Endothelial cell of umbilical vein (primary cell): ENCODE measurements at regions not wholly inside any gene's neighbourhood (a gene's known extent, or its start where the extent isn't known, plus 50 kb on each side); places are given as distances from the start of the nearest gene placed in this dataset.

Source experiments
- BruUV-seq: library from RNA; stranded (reverse); fragments of 400-500 nt; replicated peaks from 2 replicates; lab custom pipeline; 2021; lab: Mats Ljungman, UMichigan
- CTCF ChIA-PET: fragments of 300-600, 350-600 bp; sonication (Branson Sonifier 250); formaldehyde crosslinking; loops from one replicate; lab custom pipeline; 2021; ENCODE audit warnings: antibody characterized with exemption, inconsistent platforms; lab: Charles Lee
- POLR2A ChIA-PET: fragments of 300-600, 350-600 bp; sonication (Branson Sonifier 250); formaldehyde crosslinking; loops from one replicate; lab custom pipeline; 2021; ENCODE audit warnings: antibody characterized with exemption, inconsistent platforms; lab: Charles Lee
- DNase-seq: peaks from one replicate; pipeline ENCODE4 v3.0.0-alpha.2; 2011; ENCODE audit warnings: low read depth, low spot score
- FAIRE-seq: peaks from 2 replicates; lab custom pipeline; 2011; peaks lifted over from hg19 to GRCh38; lab: Jason Lieb, UNC
- H2AFZ ChIP-seq: 2 replicates; pipeline ENCODE4 v1.6.0; 2012; ENCODE audit warnings: low read depth, low read length, control low read depth, inconsistent platforms
- H3K27ac ChIP-seq: 2 replicates; pipeline ENCODE4 v1.5.1; 2011; ENCODE audit warnings: low read depth, mild to moderate bottlenecking, control low read depth, low read length, moderate library complexity; ENCODE audit not compliant: insufficient read depth
- H3K27me3 ChIP-seq, 2 experiments: 2 replicates each; pipeline versions ENCODE4 v1.6.0 to v1.6.1; 2011; ENCODE audit warnings: low read length in 2 of 2, mixed read lengths in 1 of 2; ENCODE audit not compliant: control insufficient read depth in 2 of 2, insufficient read depth in 2 of 2
- H3K36me3 ChIP-seq, 2 experiments: 2 replicates in 1 of 2; 3 replicates in 1 of 2; pipeline ENCODE4 v1.5.1; 2011; ENCODE audit warnings: low read length in 2 of 2, mild to moderate bottlenecking in 1 of 2, moderate library complexity in 1 of 2; ENCODE audit not compliant: control insufficient read depth in 2 of 2, insufficient read depth in 2 of 2; ENCODE audit errors: extremely low read depth in 1 of 2
- H3K4me1 ChIP-seq: 3 replicates; pipeline ENCODE4 v1.5.1; 2011; ENCODE audit warnings: mild to moderate bottlenecking, low read length; ENCODE audit not compliant: control insufficient read depth, insufficient read depth; ENCODE audit errors: extremely low read depth
- H3K4me2 ChIP-seq: 2 replicates; pipeline ENCODE4 v1.6.1; 2011; ENCODE audit warnings: low read length, control low read depth, mixed read lengths; ENCODE audit not compliant: insufficient read depth
- H3K4me3 ChIP-seq, 3 experiments: fragments of 200-600 bp in 1 of 3; sonication (generic), shearing (Covaris generic) in 1 of 3; replicated peaks in 1 of 3; 2 replicates each; pipeline ENCODE4 v1.5.1; 2011 to 2016; ENCODE audit warnings: control low read depth in 3 of 3, low read length in 3 of 3, mild to moderate bottlenecking in 2 of 3, inconsistent platforms in 1 of 3, low read depth in 1 of 3, moderate library complexity in 1 of 3; ENCODE audit not compliant: insufficient read depth in 1 of 3
- H3K79me2 ChIP-seq: 2 replicates; pipeline ENCODE4 v1.6.0; 2012; ENCODE audit warnings: low read length, inconsistent platforms; ENCODE audit not compliant: control insufficient read depth, insufficient read depth
- H3K9ac ChIP-seq: replicated peaks from 2 replicates; pipeline ENCODE3; 2011; ENCODE audit warnings: low read length, control low read depth; ENCODE audit not compliant: insufficient read depth; ENCODE audit errors: extremely low read depth
- H3K9me1 ChIP-seq: replicated peaks from 3 replicates; pipeline ENCODE4 v1.6.0; 2011; ENCODE audit warnings: mild to moderate bottlenecking, low read length; ENCODE audit not compliant: control insufficient read depth, insufficient read depth; ENCODE audit errors: extremely low read depth
- H3K9me3 ChIP-seq: replicated peaks from 2 replicates; pipeline ENCODE4 v1.5.1; 2012; ENCODE audit warnings: low read length, inconsistent platforms; ENCODE audit not compliant: control insufficient read depth, insufficient read depth
- H4K20me1 ChIP-seq: replicated peaks from 2 replicates; pipeline ENCODE3; 2011; ENCODE audit warnings: mild to moderate bottlenecking, low read length; ENCODE audit not compliant: control insufficient read depth, insufficient read depth; ENCODE audit errors: extremely low read depth
- EZH2 ChIP-seq: IDR thresholded peaks from 2 replicates; pipeline ENCODE4 v1.6.1; 2012; ENCODE audit warnings: borderline replicate concordance, low read depth, mild to moderate bottlenecking, moderate library complexity, low read length, inconsistent platforms; ENCODE audit not compliant: severe bottlenecking
- FOS ChIP-seq: IDR thresholded peaks from 2 replicates; pipeline ENCODE4 v1.6.1; 2011; ENCODE audit warnings: mild to moderate bottlenecking, low read length, moderate library complexity, borderline replicate concordance; ENCODE audit not compliant: insufficient read depth
- GATA2 ChIP-seq: IDR thresholded peaks from 2 replicates; pipeline ENCODE4 v1.7.0; 2011; ENCODE audit warnings: low read depth, mild to moderate bottlenecking, moderate library complexity, mixed read lengths, low read length; ENCODE audit not compliant: insufficient read length, insufficient read depth
- JUN ChIP-seq: IDR thresholded peaks from 2 replicates; pipeline ENCODE4 v1.6.1; 2011; ENCODE audit warnings: borderline replicate concordance, low read depth; ENCODE audit not compliant: insufficient read length, insufficient read depth
- MYC ChIP-seq: IDR thresholded peaks from one replicate; pipeline ENCODE4 v1.6.1; 2011; ENCODE audit warnings: mild to moderate bottlenecking, low read depth, low read length
- POLR2A ChIP-seq: IDR thresholded peaks from 2 replicates; pipeline ENCODE4 v1.6.1; 2012; ENCODE audit warnings: low read depth, mild to moderate bottlenecking, control low read depth, low read length
- POLR2AphosphoS5 ChIP-seq: IDR thresholded peaks from 2 replicates; pipeline ENCODE4 v1.6.1; 2012; ENCODE audit warnings: low read depth, mild to moderate bottlenecking, control low read depth, low read length, moderate library complexity; ENCODE audit not compliant: insufficient read depth
- dilution Hi-C: fragments of 300-500 bp; cut with MboI; formaldehyde crosslinking; loops from one replicate; pipeline ENCODE4 v1.15.0; 2019; ENCODE audit warnings: low sequenced_read_pairs; ENCODE audit not compliant: extremely low pct_ligation_motif_present
- intact Hi-C: fragments of 100-400 bp; cut with micrococcal nuclease; formaldehyde crosslinking; loops from one replicate; pipeline ENCODE4 v1.10.0; 2022
- TF ChIP-seq, protein P1 (sequence below), 2 donors: IDR thresholded peaks; 1 replicate in 1 of 2; 2 replicates in 1 of 2; pipeline ENCODE4 v1.5.1; 2011; ENCODE audit warnings: low read length in 2 of 2, mild to moderate bottlenecking in 2 of 2, moderate library complexity in 2 of 2, control low read depth in 1 of 2, inconsistent platforms in 1 of 2, low read depth in 1 of 2; ENCODE audit not compliant: insufficient read depth in 1 of 2; ENCODE audit errors: extremely low read depth in 1 of 2
- TF ChIP-seq, protein P2 (sequence below): IDR thresholded peaks from 2 replicates; pipeline ENCODE4 v1.6.1; 2011; ENCODE audit not compliant: insufficient read depth, insufficient read length

- Histone ChIP-seq H3K9me1 (no peaks in the 10 kb centered on the region), H3K27ac (no peak overlapping the region), H3K27me3 (peaks cover 2 to 6% of the 10 kb centered on the region in 2 experiments), H3K9ac (no peak overlapping the region), H3K36me3 (no peaks in the 10 kb centered on the region), H3K4me1 (no peaks in the 10 kb centered on the region), H3K9me3 (no peaks in the 10 kb centered on the region), H3K79me2 (no peaks in the 10 kb centered on the region), H2AFZ (no peak overlapping the region), H3K4me2 (no peak overlapping the region), H3K4me3 (no peak overlapping the region), H4K20me1 (no peaks in the 10 kb centered on the region)
- TF ChIP-seq GATA2: no peak
- TF ChIP-seq FOS: no peak
- TF ChIP-seq JUN: no peak
- CTCF ChIA-PET: interaction anchor here (0.7 to 1.4 kb wide), 3 partner anchors 11 to 24 kb away, joined by 3 read pairs; no protein-coding TSS in a partner anchor
- FAIRE-seq (no peak), DNase-seq (no peak)
- POLR2A ChIA-PET: no interaction called here
- no TSS peak for BruUV-seq
- intact Hi-C loops: no loop called here
- dilution Hi-C loops: no loop called here
These were observed 60.0 kb upstream of the PIM1 start for GRCh38 chr6:37109714-37110499.

- TF ChIP-seq MYC: no peak
- TF ChIP-seq JUN: no peak
- TF ChIP-seq POLR2AphosphoS5: no peak
- TF ChIP-seq, protein P1, sequence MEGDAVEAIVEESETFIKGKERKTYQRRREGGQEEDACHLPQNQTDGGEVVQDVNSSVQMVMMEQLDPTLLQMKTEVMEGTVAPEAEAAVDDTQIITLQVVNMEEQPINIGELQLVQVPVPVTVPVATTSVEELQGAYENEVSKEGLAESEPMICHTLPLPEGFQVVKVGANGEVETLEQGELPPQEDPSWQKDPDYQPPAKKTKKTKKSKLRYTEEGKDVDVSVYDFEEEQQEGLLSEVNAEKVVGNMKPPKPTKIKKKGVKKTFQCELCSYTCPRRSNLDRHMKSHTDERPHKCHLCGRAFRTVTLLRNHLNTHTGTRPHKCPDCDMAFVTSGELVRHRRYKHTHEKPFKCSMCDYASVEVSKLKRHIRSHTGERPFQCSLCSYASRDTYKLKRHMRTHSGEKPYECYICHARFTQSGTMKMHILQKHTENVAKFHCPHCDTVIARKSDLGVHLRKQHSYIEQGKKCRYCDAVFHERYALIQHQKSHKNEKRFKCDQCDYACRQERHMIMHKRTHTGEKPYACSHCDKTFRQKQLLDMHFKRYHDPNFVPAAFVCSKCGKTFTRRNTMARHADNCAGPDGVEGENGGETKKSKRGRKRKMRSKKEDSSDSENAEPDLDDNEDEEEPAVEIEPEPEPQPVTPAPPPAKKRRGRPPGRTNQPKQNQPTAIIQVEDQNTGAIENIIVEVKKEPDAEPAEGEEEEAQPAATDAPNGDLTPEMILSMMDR (IDR thresholded peaks at IDR 0.05; ENCODE audit: extremely low read depth in 1 of 2, insufficient read depth in 1 of 2, low read depth in 1 of 2, low read length in 2 of 2): no peak
- no peak for TF ChIP-seq POLR2A
- no peak for TF ChIP-seq FOS
- no peak for TF ChIP-seq GATA2
- no peak for TF ChIP-seq EZH2
- TF ChIP-seq, protein P2, sequence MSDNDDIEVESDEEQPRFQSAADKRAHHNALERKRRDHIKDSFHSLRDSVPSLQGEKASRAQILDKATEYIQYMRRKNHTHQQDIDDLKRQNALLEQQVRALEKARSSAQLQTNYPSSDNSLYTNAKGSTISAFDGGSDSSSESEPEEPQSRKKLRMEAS: no peak
- BruUV-seq: no TSS peak
- DNase-seq (no peak), FAIRE-seq (no peak)
- Histone ChIP-seq H2AFZ (no peak overlapping the region), H3K4me3 (no peak overlapping the region), H3K79me2 (no peaks in the 10 kb centered on the region), H3K4me2 (no peak overlapping the region), H4K20me1 (no peaks in the 10 kb centered on the region), H3K9me3 (no peaks in the 10 kb centered on the region), H3K4me1 (no peaks in the 10 kb centered on the region), H3K36me3 (no peaks in the 10 kb centered on the region), H3K27me3 (peaks cover 4 to 6% of the 10 kb centered on the region in 2 experiments), H3K9me1 (no peaks in the 10 kb centered on the region), H3K27ac (no peak overlapping the region), H3K9ac (no peak overlapping the region)
- dilution Hi-C loops: no loop called here
- POLR2A ChIA-PET: no interaction called here
- CTCF ChIA-PET: interaction anchor here (0.7 to 1.6 kb wide), 5 partner anchors 10 to 59 kb away, joined by 3 to 4 read pairs (median 3); no protein-coding TSS in a partner anchor
- intact Hi-C loops: no loop called here
These were observed 59.2 kb upstream of the PIM1 start for GRCh38 chr6:37110500-37111461.
